Parathyroid adenoma (tissue), 2 donors: ENCODE measurements at regions not wholly inside any gene's neighbourhood (a gene's known extent, or its start where the extent isn't known, plus 50 kb on each side); places are given as distances from the start of the nearest gene placed in this dataset.
A peak's percentile ranks its signal among the peaks of the same experiment; 100 is the strongest.

Experiments
- H2AFZ ChIP-seq: fragments of 300-600 bp; sonication (generic); one replicate; pipeline ENCODE4 v1.7.0; 2017; ENCODE audit warnings: antibody characterized with exemption, mild to moderate bottlenecking
- H3K27ac ChIP-seq: fragments of 300-600 bp; sonication (generic); one replicate; pipeline ENCODE4 v1.7.0; 2017
- H3K27me3 ChIP-seq: fragments of 300-600 bp; sonication (generic); one replicate; pipeline ENCODE4 v1.7.0; 2017; ENCODE audit warnings: low read length; ENCODE audit not compliant: control insufficient read depth, insufficient read depth
- H3K36me3 ChIP-seq: fragments of 300-600 bp; sonication (generic); one replicate; pipeline ENCODE4 v1.7.0; 2017; ENCODE audit warnings: low read length; ENCODE audit not compliant: control insufficient read depth, insufficient read depth
- H3K4me1 ChIP-seq: fragments of 300-600 bp; sonication (generic); one replicate; pipeline ENCODE4 v1.7.0; 2017; ENCODE audit warnings: control low read depth
- H3K4me2 ChIP-seq: fragments of 300-600 bp; sonication (generic); one replicate; pipeline ENCODE4 v1.7.0; 2017; ENCODE audit warnings: low read length
- H3K4me3 ChIP-seq: fragments of 300-600 bp; sonication (generic); one replicate; pipeline ENCODE4 v1.7.0; 2017; ENCODE audit warnings: low read depth, low read length
- H3K79me2 ChIP-seq: fragments of 300-600 bp; sonication (generic); one replicate; pipeline ENCODE4 v1.7.0; 2017; ENCODE audit warnings: control low read depth
- H3K9ac ChIP-seq: fragments of 300-600 bp; sonication (generic); one replicate; pipeline ENCODE4 v1.7.0; 2017; ENCODE audit warnings: mild to moderate bottlenecking
- H3K9me3 ChIP-seq: fragments of 300-600 bp; sonication (generic); one replicate; pipeline ENCODE4 v1.7.0; 2017; ENCODE audit warnings: low read length; ENCODE audit not compliant: control insufficient read depth
- TF ChIP-seq, protein P1 (sequence below): fragments of 300-600 bp; sonication (generic); IDR thresholded peaks from one replicate; pipeline ENCODE4 v1.7.0; 2017; ENCODE audit warnings: antibody characterized with exemption, mild to moderate bottlenecking
- donor health status: primary hyperparathyroidism.

DNA sequence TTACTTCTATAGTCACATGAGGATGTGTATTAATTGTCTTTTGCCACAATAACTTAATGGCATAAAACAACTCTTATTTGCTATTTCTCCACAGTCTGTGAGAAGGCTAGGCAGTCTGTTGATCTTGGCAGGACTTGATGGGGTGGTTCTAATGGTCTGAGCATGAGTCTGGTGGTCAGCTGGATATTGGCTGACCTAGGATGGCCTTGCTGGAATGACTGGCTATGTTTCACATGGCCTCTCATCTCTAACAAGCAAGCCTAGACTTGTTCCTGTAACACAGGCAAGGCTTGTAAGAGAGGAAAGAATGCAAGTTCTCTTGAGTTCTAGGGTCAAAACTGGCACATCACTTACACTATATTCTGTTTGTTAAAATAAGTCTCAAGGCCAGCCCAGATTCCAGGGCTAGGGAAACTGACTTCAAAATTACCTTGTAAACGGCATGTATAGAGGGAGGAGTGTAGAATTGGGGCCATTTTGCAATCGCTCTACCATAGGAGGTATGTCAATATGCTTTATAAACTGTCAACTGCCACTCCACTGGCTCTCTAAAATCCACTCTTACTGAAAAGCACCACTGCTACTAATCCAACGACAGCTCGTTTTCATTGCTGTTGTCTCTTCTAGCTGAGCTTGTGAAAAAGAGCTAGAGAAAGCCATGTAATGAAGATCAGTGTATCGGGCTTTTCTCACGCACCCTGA lies 325.0 kb upstream of the PKDCC start:
- TF ChIP-seq, protein P1, sequence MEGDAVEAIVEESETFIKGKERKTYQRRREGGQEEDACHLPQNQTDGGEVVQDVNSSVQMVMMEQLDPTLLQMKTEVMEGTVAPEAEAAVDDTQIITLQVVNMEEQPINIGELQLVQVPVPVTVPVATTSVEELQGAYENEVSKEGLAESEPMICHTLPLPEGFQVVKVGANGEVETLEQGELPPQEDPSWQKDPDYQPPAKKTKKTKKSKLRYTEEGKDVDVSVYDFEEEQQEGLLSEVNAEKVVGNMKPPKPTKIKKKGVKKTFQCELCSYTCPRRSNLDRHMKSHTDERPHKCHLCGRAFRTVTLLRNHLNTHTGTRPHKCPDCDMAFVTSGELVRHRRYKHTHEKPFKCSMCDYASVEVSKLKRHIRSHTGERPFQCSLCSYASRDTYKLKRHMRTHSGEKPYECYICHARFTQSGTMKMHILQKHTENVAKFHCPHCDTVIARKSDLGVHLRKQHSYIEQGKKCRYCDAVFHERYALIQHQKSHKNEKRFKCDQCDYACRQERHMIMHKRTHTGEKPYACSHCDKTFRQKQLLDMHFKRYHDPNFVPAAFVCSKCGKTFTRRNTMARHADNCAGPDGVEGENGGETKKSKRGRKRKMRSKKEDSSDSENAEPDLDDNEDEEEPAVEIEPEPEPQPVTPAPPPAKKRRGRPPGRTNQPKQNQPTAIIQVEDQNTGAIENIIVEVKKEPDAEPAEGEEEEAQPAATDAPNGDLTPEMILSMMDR, result no peak
- Histone ChIP-seq H3K79me2 (no peaks in the 10 kb centered on the region), H2AFZ (peak overlapping the region; percentile 45), H3K36me3 (no peaks in the 10 kb centered on the region), H3K9me3 (no peaks in the 10 kb centered on the region), H3K4me3 (peak overlapping the region; percentile 6), H3K27ac (peak overlapping the region; percentile 77), H3K9ac (no peak overlapping the region), H3K4me2 (peak overlapping the region; percentile 39), H3K27me3 (no peaks in the 10 kb centered on the region), H3K4me1 (peaks cover 50% of the 10 kb centered on the region)

DNA sequence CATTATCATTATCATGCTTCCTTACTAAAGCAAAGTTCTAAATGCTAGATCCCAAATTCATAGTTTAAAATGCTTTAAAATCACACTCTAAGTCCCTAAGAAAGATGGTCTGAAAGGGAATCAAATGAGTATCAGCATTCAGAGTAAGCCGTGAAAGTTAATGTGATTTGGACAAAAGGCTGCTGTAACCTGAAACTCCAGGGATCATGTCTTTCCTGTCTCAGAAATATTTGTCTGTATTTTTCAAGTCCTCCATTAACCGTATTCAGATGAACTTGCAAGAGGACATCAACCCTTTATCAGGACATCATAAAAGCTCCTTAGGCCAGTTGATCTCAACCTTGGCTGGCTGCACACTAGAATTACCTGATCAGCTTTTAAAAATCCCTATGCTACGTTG lies 324.3 kb upstream of the PKDCC start:
- peaks cover 56% of the 10 kb centered on the region for H3K4me1 ChIP-seq
- H3K27me3 ChIP-seq, result no peaks in the 10 kb centered on the region
- peak overlapping the region; percentile 39 for H3K4me2 ChIP-seq
- no peaks in the 10 kb centered on the region for H3K9me3 ChIP-seq
- peak overlapping the region; percentile 6 for H3K4me3 ChIP-seq
- peak overlapping the region; percentile 45 for H2AFZ ChIP-seq
- H3K79me2 ChIP-seq, result no peaks in the 10 kb centered on the region
- peak overlapping the region; percentile 77 for H3K27ac ChIP-seq
- H3K36me3 ChIP-seq, result no peaks in the 10 kb centered on the region
- TF ChIP-seq, protein P1, result no peak
- no peak overlapping the region for H3K9ac ChIP-seq

DNA sequence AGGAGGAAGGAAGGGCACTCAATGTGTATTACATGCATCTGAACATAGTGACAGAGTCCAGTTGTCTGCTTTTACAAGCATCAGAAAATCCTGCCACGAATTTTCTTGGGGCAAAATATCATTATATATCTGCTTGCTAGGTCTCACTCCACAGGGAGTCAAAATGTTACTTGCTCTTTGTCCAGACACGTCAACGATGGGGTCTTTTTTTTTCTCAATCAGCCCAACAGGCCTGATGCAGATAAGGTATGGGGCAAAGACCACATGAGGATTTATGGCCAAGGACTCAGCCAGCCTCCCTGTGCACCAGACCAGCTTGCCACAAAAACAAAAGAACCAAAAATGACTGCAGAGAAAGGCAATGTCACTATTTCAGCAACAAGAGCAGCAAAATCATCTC lies 323.4 kb upstream of the PKDCC start:
- no peaks in the 10 kb centered on the region for H3K9me3 ChIP-seq
- no peak overlapping the region for H2AFZ ChIP-seq
- no peaks in the 10 kb centered on the region for H3K79me2 ChIP-seq
- TF ChIP-seq, protein P1, result no peak
- H3K27ac ChIP-seq, result peak overlapping the region; percentile 77
- no peak overlapping the region for H3K9ac ChIP-seq
- H3K4me3 ChIP-seq, result no peak overlapping the region
- H3K4me2 ChIP-seq, result no peak overlapping the region
- H3K27me3 ChIP-seq, result no peaks in the 10 kb centered on the region
- peaks cover 56% of the 10 kb centered on the region for H3K4me1 ChIP-seq
- H3K36me3 ChIP-seq, result no peaks in the 10 kb centered on the region

DNA sequence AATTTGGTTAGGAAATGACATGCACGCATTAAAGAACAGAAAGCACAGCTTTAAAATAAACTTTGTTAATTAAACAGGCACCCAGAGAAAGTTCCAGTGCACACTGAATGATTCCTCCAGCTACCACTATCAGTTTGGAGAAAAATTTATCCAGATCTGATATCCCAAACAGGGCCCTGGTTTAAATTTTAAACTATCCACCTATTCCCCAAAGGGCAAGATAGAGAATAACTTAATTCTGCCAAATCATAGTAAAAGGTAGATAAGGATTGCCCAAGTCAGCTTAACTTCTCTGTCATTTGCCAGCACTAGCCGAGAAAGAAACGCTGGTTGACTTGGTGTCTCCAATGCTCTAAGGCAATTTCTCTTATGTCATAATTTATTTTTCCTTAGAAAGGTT lies 321.9 kb upstream of the PKDCC start:
- Histone ChIP-seq H3K9me3 (no peaks in the 10 kb centered on the region), H3K4me3 (no peak overlapping the region), H3K27me3 (no peaks in the 10 kb centered on the region), H3K79me2 (no peaks in the 10 kb centered on the region), H3K27ac (peak overlapping the region; percentile 30), H3K9ac (no peak overlapping the region), H2AFZ (peak overlapping the region; percentile 65), H3K36me3 (no peaks in the 10 kb centered on the region), H3K4me2 (no peak overlapping the region), H3K4me1 (peaks cover 43% of the 10 kb centered on the region)
- TF ChIP-seq, protein P1, result no peak

DNA sequence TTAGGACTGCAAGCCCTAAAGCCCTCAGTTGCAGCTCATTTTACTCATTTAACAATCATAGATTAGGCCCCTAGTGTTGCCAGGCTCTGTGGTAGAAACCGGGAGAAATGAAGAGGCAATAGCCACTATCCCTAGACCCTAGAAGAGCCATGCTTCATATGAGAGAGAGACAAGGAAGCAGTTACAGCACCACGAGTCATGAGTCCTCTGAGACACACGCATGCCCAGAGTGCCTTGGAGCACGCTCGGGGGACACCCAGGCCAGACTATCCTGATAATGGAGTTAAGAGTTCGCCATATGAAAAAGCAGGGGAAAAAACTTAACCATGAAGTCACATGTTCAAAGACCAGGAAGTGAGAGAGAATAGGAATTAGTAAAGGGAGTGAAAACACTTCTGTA lies 321.5 kb upstream of the PKDCC start:
- H3K9ac ChIP-seq, result no peak overlapping the region
- H3K27ac ChIP-seq, result peak overlapping the region; percentile 30
- H3K4me1 ChIP-seq, result peaks cover 42% of the 10 kb centered on the region
- no peak overlapping the region for H3K4me2 ChIP-seq
- no peaks in the 10 kb centered on the region for H3K36me3 ChIP-seq
- TF ChIP-seq, protein P1, result no peak
- H2AFZ ChIP-seq, result peak overlapping the region; percentile 65
- H3K79me2 ChIP-seq, result no peaks in the 10 kb centered on the region
- H3K27me3 ChIP-seq, result no peaks in the 10 kb centered on the region
- no peak overlapping the region for H3K4me3 ChIP-seq
- no peaks in the 10 kb centered on the region for H3K9me3 ChIP-seq
